Keratinocyte (primary cell): ENCODE measurements at regions not wholly inside any gene's neighbourhood (a gene's known extent, or its start where the extent isn't known, plus 50 kb on each side); places are given as distances from the start of the nearest gene placed in this dataset.

Source experiments
- DNase-seq: peaks from one replicate; pipeline ENCODE4 v3.0.0-alpha.2; 2011; ENCODE audit warnings: low read depth, missing footprints, low spot score
- FAIRE-seq: peaks from 2 replicates; lab custom pipeline; 2011; peaks lifted over from hg19 to GRCh38; lab: Jason Lieb, UNC
- H2AFZ ChIP-seq: 2 replicates; pipeline ENCODE4 v1.6.0; 2012; ENCODE audit warnings: low read length, control low read depth, inconsistent platforms; ENCODE audit not compliant: control insufficient read depth
- H3K27ac ChIP-seq: 2 replicates; pipeline ENCODE4 v1.5.1; 2011; ENCODE audit warnings: low read length; ENCODE audit not compliant: control insufficient read depth, insufficient read depth
- H3K27me3 ChIP-seq: 3 replicates; pipeline ENCODE4 v1.6.0; 2011; ENCODE audit warnings: low read length; ENCODE audit not compliant: control insufficient read depth, insufficient read depth; ENCODE audit errors: extremely low read depth
- H3K36me3 ChIP-seq, 2 experiments: 2 replicates in 1 of 2; 3 replicates in 1 of 2; pipeline ENCODE4 v1.5.1; 2011; ENCODE audit warnings: low read length in 2 of 2, mild to moderate bottlenecking in 1 of 2; ENCODE audit not compliant: control insufficient read depth in 2 of 2, insufficient read depth in 2 of 2; ENCODE audit errors: extremely low read depth in 1 of 2
- H3K4me1 ChIP-seq: 3 replicates; pipeline ENCODE4 v1.5.1; 2011; ENCODE audit warnings: low read length; ENCODE audit not compliant: control insufficient read depth, insufficient read depth; ENCODE audit errors: extremely low read depth
- H3K4me2 ChIP-seq: 3 replicates; pipeline ENCODE4 v1.6.0; 2011; ENCODE audit warnings: low read depth, low read length; ENCODE audit not compliant: control insufficient read depth, insufficient read depth; ENCODE audit errors: extremely low read depth
- H3K4me3 ChIP-seq, 3 experiments: fragments of 200-600 bp in 1 of 3; sonication (generic) in 1 of 3; 2 replicates in 2 of 3; 3 replicates in 1 of 3; pipeline ENCODE4 v1.5.1; 2011 to 2016; ENCODE audit warnings: low read length in 3 of 3, mild to moderate bottlenecking in 3 of 3, control low read depth in 2 of 3, inconsistent platforms in 1 of 3, low read depth in 1 of 3, mixed read lengths in 1 of 3, mixed run types in 1 of 3, moderate library complexity in 1 of 3; ENCODE audit not compliant: control insufficient read depth in 2 of 3, insufficient read depth in 2 of 3; ENCODE audit errors: extremely low read depth in 1 of 3
- H3K79me2 ChIP-seq: 2 replicates; pipeline ENCODE4 v1.6.0; 2012; ENCODE audit warnings: low read length; ENCODE audit not compliant: control insufficient read depth, insufficient read depth
- H3K9ac ChIP-seq: 3 replicates; pipeline ENCODE4 v1.6.0; 2011; ENCODE audit warnings: low read length; ENCODE audit not compliant: control insufficient read depth, insufficient read depth; ENCODE audit errors: extremely low read depth
- H3K9me1 ChIP-seq: 3 replicates; pipeline ENCODE4 v1.6.0; 2011; ENCODE audit warnings: low read length; ENCODE audit not compliant: control insufficient read depth, insufficient read depth; ENCODE audit errors: extremely low read depth
- H3K9me3 ChIP-seq: 2 replicates; pipeline ENCODE4 v1.5.1; 2012; ENCODE audit warnings: low read depth, low read length; ENCODE audit not compliant: control insufficient read depth
- H4K20me1 ChIP-seq: 3 replicates; pipeline ENCODE4 v1.6.0; 2011; ENCODE audit warnings: low read length; ENCODE audit not compliant: control insufficient read depth, insufficient read depth; ENCODE audit errors: extremely low read depth
- CTCF ChIP-seq, 3 experiments: IDR thresholded peaks in 1 of 3; conservative IDR thresholded peaks in 1 of 3; optimal IDR thresholded peaks in 1 of 3; 2 replicates in 2 of 3; 3 replicates in 1 of 3; pipeline versions ENCODE3 to v1.5.1; 2011; ENCODE audit warnings: low read length in 3 of 3, mild to moderate bottlenecking in 3 of 3, moderate library complexity in 2 of 3, control low read depth in 1 of 3, inconsistent platforms in 1 of 3; ENCODE audit not compliant: insufficient read depth in 2 of 3; ENCODE audit errors: extremely low read depth in 1 of 3
- EZH2 ChIP-seq: IDR thresholded peaks from one replicate; pipeline ENCODE4 v1.6.1; 2012; ENCODE audit warnings: inconsistent platforms, mild to moderate bottlenecking, low read length, moderate library complexity
- dilution Hi-C: fragments of 300-500 bp; cut with MboI; formaldehyde crosslinking; loops from one replicate; pipeline ENCODE4 v1.7.0; 2020; ENCODE audit warnings: low sequenced_read_pairs; ENCODE audit not compliant: extremely low pct_ligation_motif_present

- Histone ChIP-seq H3K27me3 (no peaks in the 10 kb centered on the region), H3K4me3 (no peak overlapping the region), H3K4me2 (no peak overlapping the region), H3K36me3 (no peaks in the 10 kb centered on the region), H3K9ac (no peak overlapping the region), H3K4me1 (peaks cover 9% of the 10 kb centered on the region), H3K79me2 (no peaks in the 10 kb centered on the region), H3K9me1 (no peaks in the 10 kb centered on the region), H3K27ac (no peak overlapping the region), H3K9me3 (no peaks in the 10 kb centered on the region), H2AFZ (no peak overlapping the region), H4K20me1 (no peaks in the 10 kb centered on the region)
- FAIRE-seq (no peak), DNase-seq (no peak)
- dilution Hi-C loops: no loop called here
- TF ChIP-seq CTCF (optimal IDR thresholded peaks at IDR 0.05 in 1 of 3, IDR thresholded peaks at IDR 0.05 in 1 of 3, conservative IDR thresholded peaks at IDR 0.05 in 1 of 3; ENCODE audit: extremely low read depth in 1 of 3, insufficient read depth in 2 of 3, low read length in 3 of 3) (no peak), EZH2 (no peak)
Observed at GRCh38 chr1:218748071-218748470, 402.9 kb downstream of the TGFB2 start.

GRCh38 chr1:218750216-218750970 lies 405.3 kb downstream of the TGFB2 start:
- Histone ChIP-seq H4K20me1 (no peaks in the 10 kb centered on the region), H2AFZ (no peak overlapping the region), H3K9me1 (no peaks in the 10 kb centered on the region), H3K4me1 (no peaks in the 10 kb centered on the region), H3K4me3 (no peak overlapping the region), H3K9ac (no peak overlapping the region), H3K27me3 (no peaks in the 10 kb centered on the region), H3K9me3 (no peaks in the 10 kb centered on the region), H3K79me2 (no peaks in the 10 kb centered on the region), H3K4me2 (no peak overlapping the region), H3K36me3 (no peaks in the 10 kb centered on the region), H3K27ac (no peak overlapping the region)
- no peak for DNase-seq
- no peak for FAIRE-seq
- TF ChIP-seq CTCF (optimal IDR thresholded peaks at IDR 0.05 in 1 of 3, IDR thresholded peaks at IDR 0.05 in 1 of 3, conservative IDR thresholded peaks at IDR 0.05 in 1 of 3; ENCODE audit: extremely low read depth in 1 of 3, insufficient read depth in 2 of 3, low read length in 3 of 3): no peak
- TF ChIP-seq EZH2: no peak
- dilution Hi-C loops: no loop called here
